ENCODE measurements at regions not wholly inside any gene's neighbourhood (a gene's known extent, or its start where the extent isn't known, plus 50 kb on each side); places are given as distances from the start of the nearest gene placed in this dataset.

- H3K9me3 Mint-ChIP-seq, result peaks cover 0 to 3% (median 0%) of the 10 kb centered on the region in 11 donors
- ATAC-seq (no peak), DNase-seq (no peak)
- Histone ChIP-seq H3K4me3 (ENCODE audit: low read length) (no peak overlapping the region), H3K36me3 (ENCODE audit: control insufficient read depth in 2 of 3, insufficient read depth in 3 of 3, low read length in 3 of 3) (no peaks in the 10 kb centered on the region), H3K27ac (ENCODE audit: low read depth, low read length) (no peak overlapping the region), H3K9me3 (ENCODE audit: control insufficient read depth in 2 of 3, low read length in 3 of 3) (no peaks in the 10 kb centered on the region), H3K4me1 (ENCODE audit: control insufficient read depth in 2 of 2, insufficient read depth in 2 of 2, low read length in 2 of 2) (no peaks in the 10 kb centered on the region), H3K27me3 (ENCODE audit: control insufficient read depth in 2 of 2, insufficient read depth in 2 of 2, low read length in 2 of 2) (peaks cover 0 to 3% of the 10 kb centered on the region in 2 donors)
- no peaks in the 10 kb centered on the region for H3K4me1 Mint-ChIP-seq
- intact Hi-C loops (cut with micrococcal nuclease), result no loop called here
- no peak overlapping the region for H3K27ac Mint-ChIP-seq
- peaks cover 0 to 54% (median 23%) of the 10 kb centered on the region in 5 donors for H3K27me3 Mint-ChIP-seq
- peaks cover 0 to 2% (median 0%) of the 10 kb centered on the region in 5 donors for H3K36me3 Mint-ChIP-seq
- CTCF ChIA-PET, result interaction anchor here (1.0 kb wide), 1 partner anchor 15 kb away, joined by 4 read pairs; no protein-coding TSS in a partner anchor
- POLR2A ChIA-PET, result no interaction called here
- no peak overlapping the region for H3K4me3 Mint-ChIP-seq
Measured at GRCh38 chr4:186013419-186014186, 55.4 kb upstream of the TLR3 start.

DNA sequence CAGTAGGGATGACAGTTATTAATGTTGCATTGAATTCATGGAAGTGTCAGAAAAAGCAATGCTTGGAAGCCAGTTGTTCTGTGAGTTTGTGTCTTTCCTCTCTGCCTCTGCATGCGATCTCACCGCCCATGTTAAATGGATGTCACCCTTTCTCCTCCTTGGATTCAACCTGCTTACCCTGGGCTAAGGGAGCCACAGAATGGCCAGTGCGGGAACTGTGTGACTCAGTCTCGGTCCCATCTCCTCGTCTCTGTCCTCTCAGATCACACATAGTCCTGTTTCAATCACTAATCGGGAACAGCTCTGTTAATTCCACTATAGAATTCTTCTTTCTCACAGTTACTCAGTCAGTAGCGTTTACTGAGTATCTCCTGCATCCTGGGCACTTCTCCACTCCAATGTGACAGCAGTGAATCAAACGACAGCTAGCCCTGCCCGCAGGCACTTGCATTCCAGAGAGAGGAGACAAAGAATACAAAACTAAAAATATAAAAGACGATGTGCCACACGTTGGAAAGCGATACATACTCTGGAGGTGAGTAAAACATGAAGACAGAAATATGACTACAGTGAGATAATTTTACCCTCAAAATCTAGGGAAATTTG, 53.6 kb upstream of the TLR3 start:
- Mint-ChIP-seq H3K27ac (no peak overlapping the region), H3K36me3 (peaks cover 0 to 4% (median 0%) of the 10 kb centered on the region in 5 donors), H3K4me3 (no peak overlapping the region), H3K4me1 (no peaks in the 10 kb centered on the region), H3K9me3 (peaks cover 0 to 9% (median 3%) of the 10 kb centered on the region in 11 donors), H3K27me3 (peaks cover 0 to 56% (median 22%) of the 10 kb centered on the region in 5 donors)
- Histone ChIP-seq H3K4me3 (ENCODE audit: low read length) (no peak overlapping the region), H3K27ac (ENCODE audit: low read depth, low read length) (no peak overlapping the region), H3K4me1 (ENCODE audit: control insufficient read depth in 2 of 2, insufficient read depth in 2 of 2, low read length in 2 of 2) (no peaks in the 10 kb centered on the region), H3K27me3 (ENCODE audit: control insufficient read depth in 2 of 2, insufficient read depth in 2 of 2, low read length in 2 of 2) (no peaks in the 10 kb centered on the region), H3K9me3 (ENCODE audit: control insufficient read depth in 2 of 3, low read length in 3 of 3) (no peaks in the 10 kb centered on the region), H3K36me3 (ENCODE audit: control insufficient read depth in 2 of 3, insufficient read depth in 3 of 3, low read length in 3 of 3) (no peaks in the 10 kb centered on the region)
- no peak for ATAC-seq
- CTCF ChIA-PET, result interaction anchor here (0.5 kb wide), 1 partner anchor 189 kb away, joined by 3 read pairs; no protein-coding TSS in a partner anchor
- no peak for DNase-seq
- intact Hi-C loops (cut with micrococcal nuclease), result no loop called here
- POLR2A ChIA-PET, result no interaction called here

DNA sequence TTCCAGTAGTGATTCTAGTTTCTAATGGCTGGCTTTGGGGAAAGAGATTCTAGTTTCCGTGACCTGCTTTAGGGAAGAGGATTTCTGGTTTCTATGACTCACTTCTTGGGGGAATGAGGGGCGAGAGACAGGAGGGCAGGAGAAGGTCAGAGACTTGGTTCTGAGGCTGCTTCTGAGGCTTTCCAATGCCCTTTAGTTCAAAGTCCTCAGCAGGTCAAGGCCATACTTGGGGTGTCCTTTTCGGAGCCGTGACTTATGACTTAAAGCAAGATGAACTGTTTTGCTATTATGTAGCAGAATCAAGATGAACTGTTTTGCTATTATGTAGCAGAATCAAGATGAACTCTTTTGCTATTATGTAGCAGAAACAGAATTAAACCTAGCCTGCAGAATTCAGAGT, 52.2 kb upstream of the TLR3 start:
- intact Hi-C loops (cut with micrococcal nuclease), result no loop called here
- Mint-ChIP-seq H3K4me1 (no peaks in the 10 kb centered on the region), H3K4me3 (no peak overlapping the region), H3K27ac (no peak overlapping the region), H3K36me3 (peaks cover 0 to 4% (median 0%) of the 10 kb centered on the region in 5 donors), H3K9me3 (peaks cover 0 to 9% (median 3%) of the 10 kb centered on the region in 11 donors), H3K27me3 (peaks cover 3 to 48% (median 20%) of the 10 kb centered on the region in 5 donors)
- ATAC-seq (no peak), DNase-seq (no peak)
- H3K4me3 ChIP-seq (ENCODE audit: low read length), result no peak overlapping the region
- ChIA-PET CTCF (no interaction called here), POLR2A (no interaction called here)
- H3K9me3 ChIP-seq (ENCODE audit: control insufficient read depth in 2 of 3, low read length in 3 of 3), result no peaks in the 10 kb centered on the region
- no peak overlapping the region for H3K27ac ChIP-seq (ENCODE audit: low read depth, low read length)
- no peaks in the 10 kb centered on the region for H3K36me3 ChIP-seq (ENCODE audit: control insufficient read depth in 2 of 3, insufficient read depth in 3 of 3, low read length in 3 of 3)
- no peaks in the 10 kb centered on the region for H3K4me1 ChIP-seq (ENCODE audit: control insufficient read depth in 2 of 2, insufficient read depth in 2 of 2, low read length in 2 of 2)
- H3K27me3 ChIP-seq (ENCODE audit: control insufficient read depth in 2 of 2, insufficient read depth in 2 of 2, low read length in 2 of 2), result no peaks in the 10 kb centered on the region

GRCh38 chr4:186017801-186018200, 51.2 kb upstream of the TLR3 start:
- Mint-ChIP-seq H3K4me3 (no peak overlapping the region), H3K27me3 (peaks cover 0 to 49% (median 25%) of the 10 kb centered on the region in 5 donors), H3K36me3 (peaks cover 0 to 4% (median 0%) of the 10 kb centered on the region in 5 donors), H3K4me1 (no peaks in the 10 kb centered on the region), H3K27ac (no peak overlapping the region), H3K9me3 (peaks cover 0 to 9% (median 3%) of the 10 kb centered on the region in 11 donors)
- ATAC-seq (no peak), DNase-seq (no peak)
- ChIA-PET CTCF (no interaction called here), POLR2A (no interaction called here)
- intact Hi-C loops (cut with micrococcal nuclease), result no loop called here
- Histone ChIP-seq H3K36me3 (ENCODE audit: control insufficient read depth in 2 of 3, insufficient read depth in 3 of 3, low read length in 3 of 3) (no peaks in the 10 kb centered on the region), H3K27me3 (ENCODE audit: control insufficient read depth in 2 of 2, insufficient read depth in 2 of 2, low read length in 2 of 2) (no peaks in the 10 kb centered on the region), H3K4me1 (ENCODE audit: control insufficient read depth in 2 of 2, insufficient read depth in 2 of 2, low read length in 2 of 2) (no peaks in the 10 kb centered on the region), H3K27ac (ENCODE audit: low read depth, low read length) (no peak overlapping the region), H3K9me3 (ENCODE audit: control insufficient read depth in 2 of 3, low read length in 3 of 3) (no peaks in the 10 kb centered on the region), H3K4me3 (ENCODE audit: low read length) (no peak overlapping the region)

- CTCF ChIA-PET, result no interaction called here
Measured at GRCh38 chr4:186018261-186018660, 50.7 kb upstream of the TLR3 start.

DNA sequence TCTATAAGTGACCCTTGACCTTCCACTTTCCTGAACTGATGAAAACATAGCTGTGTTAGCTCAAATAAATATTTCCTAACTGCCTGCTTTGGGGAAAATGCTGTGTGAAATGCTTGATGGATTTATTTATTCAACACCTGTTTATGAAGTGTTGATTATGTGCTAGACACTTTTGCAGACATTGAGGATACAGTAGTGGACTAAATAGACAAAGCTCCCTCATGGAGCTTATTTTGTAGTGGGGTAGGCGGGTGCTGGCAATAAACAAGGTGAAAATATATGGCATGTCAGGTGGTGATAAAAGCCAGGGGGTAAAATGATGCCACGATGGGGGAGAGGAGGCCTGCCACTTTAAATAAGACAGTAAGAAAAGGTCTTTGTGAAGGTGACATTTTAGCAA, 50.2 kb upstream of the TLR3 start:
- ChIA-PET POLR2A (no interaction called here), CTCF (no interaction called here)
- no peak overlapping the region for H3K27ac Mint-ChIP-seq
- Histone ChIP-seq H3K4me3 (ENCODE audit: low read length) (no peak overlapping the region), H3K27ac (ENCODE audit: low read depth, low read length) (no peak overlapping the region), H3K27me3 (ENCODE audit: control insufficient read depth in 2 of 2, insufficient read depth in 2 of 2, low read length in 2 of 2) (no peaks in the 10 kb centered on the region), H3K4me1 (ENCODE audit: control insufficient read depth in 2 of 2, insufficient read depth in 2 of 2, low read length in 2 of 2) (no peaks in the 10 kb centered on the region), H3K9me3 (ENCODE audit: control insufficient read depth in 2 of 3, low read length in 3 of 3) (no peaks in the 10 kb centered on the region), H3K36me3 (ENCODE audit: control insufficient read depth in 2 of 3, insufficient read depth in 3 of 3, low read length in 3 of 3) (no peaks in the 10 kb centered on the region)
- no peak for ATAC-seq
- intact Hi-C loops (cut with micrococcal nuclease), result no loop called here
- H3K4me3 Mint-ChIP-seq, result no peak overlapping the region
- H3K36me3 Mint-ChIP-seq, result peaks cover 0 to 4% (median 0%) of the 10 kb centered on the region in 5 donors
- peaks cover 0 to 9% (median 3%) of the 10 kb centered on the region in 11 donors for H3K9me3 Mint-ChIP-seq
- DNase-seq, result no peak
- H3K27me3 Mint-ChIP-seq, result peaks cover 3 to 44% (median 19%) of the 10 kb centered on the region in 5 donors
- no peaks in the 10 kb centered on the region for H3K4me1 Mint-ChIP-seq

More at GRCh38 chr4:186018261-186018660, 50.7 kb upstream of the TLR3 start:
- Histone ChIP-seq H3K27ac (ENCODE audit: low read depth, low read length) (no peak overlapping the region), H3K27me3 (ENCODE audit: control insufficient read depth in 2 of 2, insufficient read depth in 2 of 2, low read length in 2 of 2) (no peaks in the 10 kb centered on the region), H3K4me3 (ENCODE audit: low read length) (no peak overlapping the region), H3K4me1 (ENCODE audit: control insufficient read depth in 2 of 2, insufficient read depth in 2 of 2, low read length in 2 of 2) (no peaks in the 10 kb centered on the region), H3K9me3 (ENCODE audit: control insufficient read depth in 2 of 3, low read length in 3 of 3) (no peaks in the 10 kb centered on the region), H3K36me3 (ENCODE audit: control insufficient read depth in 2 of 3, insufficient read depth in 3 of 3, low read length in 3 of 3) (no peaks in the 10 kb centered on the region)
- ATAC-seq, result no peak
- Mint-ChIP-seq H3K36me3 (peaks cover 0 to 4% (median 0%) of the 10 kb centered on the region in 5 donors), H3K9me3 (peaks cover 0 to 9% (median 3%) of the 10 kb centered on the region in 11 donors), H3K4me3 (no peak overlapping the region), H3K27me3 (peaks cover 0 to 46% (median 24%) of the 10 kb centered on the region in 5 donors), H3K27ac (no peak overlapping the region), H3K4me1 (no peaks in the 10 kb centered on the region)
- DNase-seq, result no peak
- POLR2A ChIA-PET, result no interaction called here
- intact Hi-C loops (cut with micrococcal nuclease), result no loop called here
